Choroid plexus epithelial cell (primary cell): ENCODE measurements at regions not wholly inside any gene's neighbourhood (a gene's known extent, or its start where the extent isn't known, plus 50 kb on each side); places are given as distances from the start of the nearest gene placed in this dataset.

Source experiments
- DNase-seq: peaks from one replicate; pipeline ENCODE4 v3.0.0-alpha.2; 2010; ENCODE audit warnings: low read depth
- H3K4me3 ChIP-seq: 2 replicates; pipeline ENCODE4 v1.5.1; 2011; ENCODE audit warnings: low read depth, mild to moderate bottlenecking, control low read depth, low read length, moderate library complexity
- TF ChIP-seq, protein P1 (sequence below): conservative IDR thresholded peaks from 2 replicates; pipeline ENCODE4 v1.5.1; 2011; ENCODE audit warnings: low read depth, mild to moderate bottlenecking, control low read depth, inconsistent platforms, low read length, moderate library complexity

DNA sequence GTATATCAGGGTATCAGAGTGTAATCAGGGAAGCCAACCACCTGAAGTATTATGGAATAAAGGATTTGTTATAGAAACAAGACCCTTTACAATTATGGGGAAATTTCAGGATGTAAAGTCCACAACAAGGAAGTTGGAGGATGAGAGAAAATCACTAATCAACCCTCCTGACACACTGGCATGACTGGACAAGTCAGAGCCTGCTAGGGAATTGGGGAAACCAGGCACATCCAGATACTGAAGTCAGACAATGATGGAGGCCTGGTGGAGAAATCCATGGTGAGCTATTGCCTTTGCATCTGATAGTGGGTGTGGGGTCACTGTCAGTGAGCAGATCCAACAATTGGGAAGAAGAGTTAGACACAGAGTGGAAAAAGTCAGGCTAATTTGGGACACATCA is 158.8 kb upstream of the FBXO11 start:
- TF ChIP-seq, protein P1, sequence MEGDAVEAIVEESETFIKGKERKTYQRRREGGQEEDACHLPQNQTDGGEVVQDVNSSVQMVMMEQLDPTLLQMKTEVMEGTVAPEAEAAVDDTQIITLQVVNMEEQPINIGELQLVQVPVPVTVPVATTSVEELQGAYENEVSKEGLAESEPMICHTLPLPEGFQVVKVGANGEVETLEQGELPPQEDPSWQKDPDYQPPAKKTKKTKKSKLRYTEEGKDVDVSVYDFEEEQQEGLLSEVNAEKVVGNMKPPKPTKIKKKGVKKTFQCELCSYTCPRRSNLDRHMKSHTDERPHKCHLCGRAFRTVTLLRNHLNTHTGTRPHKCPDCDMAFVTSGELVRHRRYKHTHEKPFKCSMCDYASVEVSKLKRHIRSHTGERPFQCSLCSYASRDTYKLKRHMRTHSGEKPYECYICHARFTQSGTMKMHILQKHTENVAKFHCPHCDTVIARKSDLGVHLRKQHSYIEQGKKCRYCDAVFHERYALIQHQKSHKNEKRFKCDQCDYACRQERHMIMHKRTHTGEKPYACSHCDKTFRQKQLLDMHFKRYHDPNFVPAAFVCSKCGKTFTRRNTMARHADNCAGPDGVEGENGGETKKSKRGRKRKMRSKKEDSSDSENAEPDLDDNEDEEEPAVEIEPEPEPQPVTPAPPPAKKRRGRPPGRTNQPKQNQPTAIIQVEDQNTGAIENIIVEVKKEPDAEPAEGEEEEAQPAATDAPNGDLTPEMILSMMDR, result no peak
- DNase-seq, result no peak

DNA sequence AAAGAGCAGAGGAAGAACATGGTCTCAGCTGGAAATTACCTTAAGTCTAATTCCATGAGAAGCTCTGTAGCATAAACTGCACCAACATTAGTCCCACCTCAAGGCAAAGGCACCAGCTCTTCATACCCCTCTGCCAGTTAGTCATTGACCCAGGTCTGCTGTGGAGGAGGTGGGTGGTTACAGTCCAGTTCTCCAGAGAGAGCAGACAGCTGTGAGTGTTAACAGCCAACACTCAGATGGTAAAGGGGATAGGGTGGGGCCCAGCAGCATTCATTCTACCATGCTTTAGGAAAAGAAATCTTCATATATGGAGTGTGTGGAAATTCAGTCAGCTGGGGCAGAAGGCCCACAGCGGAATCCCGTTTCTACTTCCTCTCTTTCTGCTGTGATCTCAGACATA is 159.7 kb upstream of the FBXO11 start:
- no peak overlapping the region for H3K4me3 ChIP-seq

More for the DNA sequence above, 158.8 kb upstream of the FBXO11 start:
- no peak overlapping the region for H3K4me3 ChIP-seq

DNA sequence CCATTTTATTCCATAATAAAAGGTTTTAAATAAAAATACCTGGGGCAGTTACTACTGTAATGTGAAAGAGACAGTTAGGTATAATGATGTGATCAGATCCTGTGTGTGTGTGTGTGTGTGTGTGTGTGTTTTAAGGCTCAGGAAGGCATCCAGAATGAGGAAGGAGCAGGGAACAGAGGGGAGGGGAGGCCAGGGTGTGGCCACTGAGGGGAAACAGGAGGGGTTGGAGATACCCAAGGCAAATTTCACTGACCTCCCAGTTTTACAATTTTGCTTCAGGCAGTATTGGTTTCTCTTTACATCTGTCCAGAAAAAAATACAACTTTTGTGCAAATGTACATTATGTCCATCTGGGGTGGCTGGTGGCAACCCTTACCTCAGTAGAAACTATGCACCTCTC is 163.5 kb upstream of the FBXO11 start:
- no peak overlapping the region for H3K4me3 ChIP-seq
- TF ChIP-seq, protein P1, result no peak
- DNase-seq, result no peak

More for the DNA sequence above, 159.7 kb upstream of the FBXO11 start:
- TF ChIP-seq, protein P1, result no peak
- no peak for DNase-seq

DNA sequence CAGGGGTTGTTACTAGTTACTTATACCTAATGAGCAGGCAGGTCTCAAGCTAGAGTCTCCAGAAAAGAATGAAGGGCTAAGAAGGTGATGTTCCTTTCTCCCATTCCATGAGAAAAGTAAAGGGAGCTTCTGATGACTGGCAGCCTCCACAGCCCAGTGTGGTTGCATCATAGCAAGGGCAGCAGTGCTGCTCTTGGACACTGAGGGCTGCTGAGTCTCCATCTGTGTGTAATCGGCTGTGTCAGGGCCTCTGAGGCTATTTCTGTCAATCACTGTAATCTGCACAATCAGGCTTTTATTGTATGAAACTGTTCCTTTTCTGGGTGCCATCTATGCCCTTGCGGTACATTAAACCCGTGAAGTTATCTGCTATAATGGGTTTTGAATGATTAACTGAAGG is 164.1 kb upstream of the FBXO11 start:
- TF ChIP-seq, protein P1, result no peak
- DNase-seq, result no peak
- no peak overlapping the region for H3K4me3 ChIP-seq

DNA sequence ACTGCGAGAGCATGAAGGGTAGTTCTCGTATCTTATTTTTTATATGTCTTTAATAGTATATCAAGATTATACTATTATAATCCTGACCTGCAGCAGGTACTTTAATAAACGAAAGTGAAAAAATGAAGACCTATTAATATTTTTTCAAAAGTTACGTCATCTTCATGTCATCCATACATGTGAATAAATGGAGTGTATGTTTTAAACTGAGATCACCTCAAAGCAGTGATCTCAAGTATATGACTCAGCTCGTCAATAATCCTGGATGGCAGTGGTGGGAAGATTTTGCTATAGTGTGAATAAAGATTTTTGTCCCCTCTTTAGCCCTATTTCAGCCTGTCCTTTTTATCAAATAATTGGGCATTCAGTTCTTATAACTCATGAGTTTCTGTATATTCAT is 166.3 kb upstream of the FBXO11 start:
- TF ChIP-seq, protein P1, result no peak
- DNase-seq, result no peak
- no peak overlapping the region for H3K4me3 ChIP-seq

DNA sequence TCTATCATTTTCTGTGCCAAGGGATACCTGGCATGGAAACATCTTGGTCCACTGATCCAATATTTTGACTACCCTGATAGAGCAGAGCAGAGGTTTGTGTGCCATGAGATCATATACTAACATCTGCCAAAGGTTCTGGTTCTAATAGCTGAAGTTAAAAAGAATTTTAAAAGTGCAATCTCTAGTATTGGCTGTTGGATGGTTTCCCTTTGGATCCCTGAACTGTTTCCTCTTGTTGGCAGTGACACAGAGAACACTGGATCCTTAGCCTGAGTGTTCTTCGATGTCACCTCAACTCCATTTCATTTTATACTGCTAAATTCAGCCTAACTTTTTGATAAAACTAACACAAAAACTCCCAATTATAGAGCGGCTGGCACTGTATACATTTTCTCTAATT is 169.3 kb upstream of the FBXO11 start:
- TF ChIP-seq, protein P1, result no peak
- H3K4me3 ChIP-seq, result no peak overlapping the region
- DNase-seq, result no peak

DNA sequence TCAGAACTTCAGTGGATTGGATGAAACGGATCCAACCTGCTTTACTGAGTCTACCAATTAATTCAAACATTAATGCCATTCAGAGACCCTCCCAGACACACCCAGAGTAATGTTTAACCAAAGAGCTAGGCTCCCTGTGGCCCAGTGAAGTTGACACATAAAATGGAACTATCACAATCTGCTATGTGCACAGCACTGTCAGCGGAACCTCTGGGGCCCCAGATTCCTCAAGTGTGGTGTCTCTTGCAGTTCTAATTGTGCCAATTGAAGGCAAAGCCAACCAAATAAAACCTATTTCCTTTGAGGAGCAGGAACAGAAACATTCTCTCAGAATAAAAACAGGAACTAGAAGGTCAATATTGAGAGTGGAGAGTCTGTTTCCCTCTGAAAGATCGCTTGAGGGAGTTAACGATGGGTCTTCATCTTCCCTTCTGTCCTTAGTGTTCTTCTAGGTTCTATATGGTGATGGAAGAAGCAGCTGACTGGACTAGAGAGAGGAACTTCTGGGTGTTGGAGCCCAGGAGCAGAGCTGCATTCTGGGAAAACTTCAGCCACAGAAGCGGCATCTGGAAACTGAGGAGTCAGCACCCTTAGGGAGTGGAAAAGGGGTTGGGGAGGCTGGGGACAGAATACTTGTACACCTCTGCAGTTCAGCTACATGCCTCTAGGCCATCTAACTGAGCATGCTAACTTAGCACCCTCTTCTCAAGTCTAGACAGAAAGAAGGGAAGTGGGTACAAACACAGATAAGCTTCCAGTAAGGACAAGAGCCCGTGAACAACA is 174.4 kb upstream of the FBXO11 start:
- TF ChIP-seq, protein P1, result no peak
- H3K4me3 ChIP-seq, result no peak overlapping the region
- no peak for DNase-seq
